Esophagus squamous epithelium (tissue), 4 donors: ENCODE measurements at regions not wholly inside any gene's neighbourhood (a gene's known extent, or its start where the extent isn't known, plus 50 kb on each side); places are given as distances from the start of the nearest gene placed in this dataset.

Experiments
- CTCF ChIP-seq, 6 experiments: fragments of 450-650 bp in 4 of 6; fragments of 200-600 bp in 2 of 6; sonication (generic) in 2 of 6; IDR thresholded peaks; one replicate each; pipeline ENCODE4 v1.5.1; 2016 to 2019; ENCODE audit warnings: antibody characterized with exemption in 6 of 6, mild to moderate bottlenecking in 4 of 6, moderate library complexity in 4 of 6
- POLR2A ChIP-seq, 4 donors: fragments of 450-650 bp; IDR thresholded peaks; one replicate each; pipeline ENCODE4 v1.6.1; 2017; ENCODE audit warnings: antibody characterized with exemption in 4 of 4, mild to moderate bottlenecking in 4 of 4, moderate library complexity in 3 of 4

DNA sequence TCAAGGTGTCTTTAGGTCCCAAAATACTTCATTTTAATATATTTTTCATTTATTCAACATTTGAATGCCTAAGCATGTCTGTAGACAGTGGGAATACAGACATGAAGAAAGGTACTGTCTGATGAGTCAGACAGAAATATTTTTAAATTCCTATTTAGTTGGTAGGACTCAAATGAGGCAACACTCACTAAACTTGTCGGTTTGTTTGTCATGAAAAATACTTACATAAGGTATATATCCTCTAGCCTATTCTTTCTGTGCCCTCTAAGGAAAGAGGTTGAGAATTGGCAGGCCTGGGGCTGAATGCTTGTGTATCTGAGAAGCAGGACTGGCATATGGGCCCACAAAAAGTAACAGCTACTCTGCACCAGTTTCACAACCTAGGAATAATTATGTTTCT, 423.6 kb upstream of the MDFIC2 start:
- TF ChIP-seq CTCF (IDR thresholded peaks at IDR 0.05) (no peak), POLR2A (IDR thresholded peaks at IDR 0.05) (no peak)
